Naive thymus-derived CD8-positive, alpha-beta T cell (primary cell): ENCODE measurements at regions not wholly inside any gene's neighbourhood (a gene's known extent, or its start where the extent isn't known, plus 50 kb on each side); places are given as distances from the start of the nearest gene placed in this dataset.

Source experiments
- ATAC-seq, 2 donors: fragments of 150-1000 bp; cut with Tn5 transposase in 1 of 2; sonication (Bioruptor Pico), chemical (Tn5 transposase) in 1 of 2; 1 replicate in 1 of 2; 2 replicates in 1 of 2; pipeline ENCODE4 v1.10.0; 2021; ENCODE audit warnings: mild to moderate bottlenecking in 2 of 2, moderate library complexity in 2 of 2
- POLR2A ChIA-PET: fragments of 350-600 bp; sonication (Branson Sonifier 250); formaldehyde crosslinking; loops from one replicate; lab custom pipeline; 2021; ENCODE audit warnings: antibody characterized with exemption; lab: Charles Lee
- DNase-seq, 10 donors: peaks; one replicate each; pipeline versions ENCODE4 v3.0.0 to v3.0.0-alpha.2; 2020 to 2022
- H3K27ac Mint-ChIP-seq, 10 donors: one replicate each; pipeline ENCODE4 v1.8.0; 2020 to 2022; ENCODE audit warnings: mild to moderate bottlenecking in 10 of 10, mixed read lengths in 10 of 10, moderate library complexity in 4 of 10, inconsistent platforms in 1 of 10
- H3K27me3 Mint-ChIP-seq, 5 donors: one replicate each; pipeline ENCODE4 v1.8.0; 2021 to 2022; ENCODE audit warnings: mixed read lengths in 5 of 5
- H3K36me3 Mint-ChIP-seq, 3 donors: one replicate each; pipeline ENCODE4 v1.8.0; 2020 to 2022; ENCODE audit warnings: mixed read lengths in 3 of 3, mild to moderate bottlenecking in 2 of 3, inconsistent platforms in 1 of 3
- H3K4me1 Mint-ChIP-seq, 4 donors: one replicate each; pipeline ENCODE4 v1.8.0; 2021 to 2022; ENCODE audit warnings: mixed read lengths in 4 of 4
- H3K4me3 Mint-ChIP-seq, 10 donors: one replicate each; pipeline ENCODE4 v1.8.0; 2020 to 2022; ENCODE audit warnings: mild to moderate bottlenecking in 10 of 10, mixed read lengths in 10 of 10, moderate library complexity in 6 of 10, inconsistent platforms in 1 of 10
- H3K9me3 Mint-ChIP-seq, 9 donors: one replicate each; pipeline ENCODE4 v1.8.0; 2020 to 2022; ENCODE audit warnings: mixed read lengths in 9 of 9, mild to moderate bottlenecking in 3 of 9, inconsistent platforms in 1 of 9, moderate library complexity in 1 of 9

GRCh38 chr9:86722706-86723075, 224.6 kb downstream of the GAS1 start:
- Mint-ChIP-seq H3K27ac (peak overlapping the region in 1 of 10 donors; percentile 27), H3K9me3 (no peaks in the 10 kb centered on the region), H3K4me3 (no peak overlapping the region), H3K36me3 (no peaks in the 10 kb centered on the region), H3K4me1 (peaks cover 8 to 19% (median 9%) of the 10 kb centered on the region in 4 donors), H3K27me3 (peaks cover 0 to 5% (median 1%) of the 10 kb centered on the region in 5 donors)
- ATAC-seq (no peak), DNase-seq (no peak)
- POLR2A ChIA-PET, result no interaction called here

GRCh38 chr9:86721843-86722705, 225.2 kb downstream of the GAS1 start:
- POLR2A ChIA-PET, result no interaction called here

GRCh38 chr9:86721226-86721781, 226.0 kb downstream of the GAS1 start:
- ATAC-seq (no peak), DNase-seq (no peak)
- H3K4me1 Mint-ChIP-seq, result peaks cover 8 to 19% (median 9%) of the 10 kb centered on the region in 4 donors
- POLR2A ChIA-PET, result no interaction called here
- H3K36me3 Mint-ChIP-seq, result no peaks in the 10 kb centered on the region
- H3K9me3 Mint-ChIP-seq, result no peaks in the 10 kb centered on the region
- H3K27me3 Mint-ChIP-seq, result peaks cover 2 to 15% (median 6%) of the 10 kb centered on the region in 5 donors
- H3K27ac Mint-ChIP-seq, result no peak overlapping the region
- H3K4me3 Mint-ChIP-seq, result no peak overlapping the region

More at GRCh38 chr9:86721843-86722705, 225.2 kb downstream of the GAS1 start:
- Mint-ChIP-seq H3K9me3 (no peaks in the 10 kb centered on the region), H3K27me3 (peaks cover 0 to 8% (median 4%) of the 10 kb centered on the region in 5 donors), H3K4me3 (no peak overlapping the region), H3K4me1 (peaks cover 8 to 19% (median 9%) of the 10 kb centered on the region in 4 donors), H3K36me3 (no peaks in the 10 kb centered on the region), H3K27ac (peak overlapping the region in 2 of 10 donors; percentile 27 to 80)
- ATAC-seq (no peak), DNase-seq (no peak)

- Mint-ChIP-seq H3K27ac (no peak overlapping the region), H3K4me1 (peaks cover 8 to 19% (median 9%) of the 10 kb centered on the region in 4 donors), H3K9me3 (no peaks in the 10 kb centered on the region), H3K27me3 (peaks cover 2 to 21% (median 6%) of the 10 kb centered on the region in 5 donors), H3K36me3 (no peaks in the 10 kb centered on the region), H3K4me3 (no peak overlapping the region)
- ATAC-seq (no peak), DNase-seq (no peak)
- POLR2A ChIA-PET, result no interaction called here
Observed at GRCh38 chr9:86720639-86721225, 226.6 kb downstream of the GAS1 start.

- Mint-ChIP-seq H3K36me3 (no peaks in the 10 kb centered on the region), H3K4me1 (peaks cover 6 to 18% (median 8%) of the 10 kb centered on the region in 4 donors), H3K27me3 (peaks cover 2 to 21% (median 6%) of the 10 kb centered on the region in 5 donors), H3K4me3 (no peak overlapping the region), H3K27ac (no peak overlapping the region), H3K9me3 (no peaks in the 10 kb centered on the region)
- DNase-seq, result no peak
- POLR2A ChIA-PET, result no interaction called here
- ATAC-seq, result no peak
Observed at GRCh38 chr9:86718388-86719049, 228.8 kb downstream of the GAS1 start.

- Mint-ChIP-seq H3K27me3 (peaks cover 0 to 21% (median 8%) of the 10 kb centered on the region in 5 donors), H3K27ac (no peak overlapping the region), H3K36me3 (no peaks in the 10 kb centered on the region), H3K9me3 (no peaks in the 10 kb centered on the region), H3K4me3 (no peak overlapping the region), H3K4me1 (peaks cover 0 to 2% (median 0%) of the 10 kb centered on the region in 4 donors)
- DNase-seq, result no peak
- POLR2A ChIA-PET, result no interaction called here
- no peak for ATAC-seq
Observed at GRCh38 chr9:86716326-86716922, 230.9 kb downstream of the GAS1 start.

- ATAC-seq, result no peak
- Mint-ChIP-seq H3K9me3 (no peaks in the 10 kb centered on the region), H3K4me3 (no peak overlapping the region), H3K36me3 (no peaks in the 10 kb centered on the region), H3K27ac (no peak overlapping the region), H3K4me1 (no peaks in the 10 kb centered on the region), H3K27me3 (peaks cover 0 to 21% (median 8%) of the 10 kb centered on the region in 5 donors)
- no peak for DNase-seq
- POLR2A ChIA-PET, result no interaction called here
Observed at GRCh38 chr9:86714999-86715398, 232.3 kb downstream of the GAS1 start.

GRCh38 chr9:86713970-86714369, 233.3 kb downstream of the GAS1 start:
- Mint-ChIP-seq H3K27ac (no peak overlapping the region), H3K9me3 (no peaks in the 10 kb centered on the region), H3K4me3 (no peak overlapping the region), H3K36me3 (no peaks in the 10 kb centered on the region), H3K4me1 (no peaks in the 10 kb centered on the region), H3K27me3 (peaks cover 0 to 21% (median 8%) of the 10 kb centered on the region in 5 donors)
- ATAC-seq, result no peak
- POLR2A ChIA-PET, result no interaction called here
- no peak for DNase-seq

- H3K27me3 Mint-ChIP-seq, result peaks cover 2 to 21% (median 8%) of the 10 kb centered on the region in 5 donors
- H3K9me3 Mint-ChIP-seq, result no peaks in the 10 kb centered on the region
- H3K27ac Mint-ChIP-seq, result no peak overlapping the region
- H3K36me3 Mint-ChIP-seq, result no peaks in the 10 kb centered on the region
- ATAC-seq (no peak), DNase-seq (no peak)
- POLR2A ChIA-PET, result no interaction called here
- H3K4me1 Mint-ChIP-seq, result no peaks in the 10 kb centered on the region
- H3K4me3 Mint-ChIP-seq, result no peak overlapping the region
Observed at GRCh38 chr9:86713470-86713869, 233.8 kb downstream of the GAS1 start.

- POLR2A ChIA-PET, result no interaction called here
- H3K9me3 Mint-ChIP-seq, result no peaks in the 10 kb centered on the region
- H3K4me3 Mint-ChIP-seq, result no peak overlapping the region
- H3K4me1 Mint-ChIP-seq, result peaks cover 0 to 2% (median 0%) of the 10 kb centered on the region in 4 donors
- peaks cover 0 to 9% (median 2%) of the 10 kb centered on the region in 5 donors for H3K27me3 Mint-ChIP-seq
- no peak overlapping the region for H3K27ac Mint-ChIP-seq
- no peak for DNase-seq
- no peaks in the 10 kb centered on the region for H3K36me3 Mint-ChIP-seq
- no peak for ATAC-seq
Observed at GRCh38 chr9:86708918-86709835, 238.1 kb downstream of the GAS1 start.

GRCh38 chr9:86707932-86708510, 239.3 kb downstream of the GAS1 start:
- H3K27me3 Mint-ChIP-seq, result peaks cover 0 to 9% (median 2%) of the 10 kb centered on the region in 5 donors
- ATAC-seq, result no peak
- POLR2A ChIA-PET, result no interaction called here
- no peak for DNase-seq
- H3K36me3 Mint-ChIP-seq, result no peaks in the 10 kb centered on the region
- no peaks in the 10 kb centered on the region for H3K9me3 Mint-ChIP-seq
- peaks cover 0 to 2% (median 0%) of the 10 kb centered on the region in 4 donors for H3K4me1 Mint-ChIP-seq
- H3K4me3 Mint-ChIP-seq, result no peak overlapping the region
- no peak overlapping the region for H3K27ac Mint-ChIP-seq
